Gastroesophageal sphincter (tissue), 3 donors: ENCODE measurements at regions not wholly inside any gene's neighbourhood (a gene's known extent, or its start where the extent isn't known, plus 50 kb on each side); places are given as distances from the start of the nearest gene placed in this dataset.
"Not testable (repeated sequence)": the region's sequence is repeated elsewhere in the genome, so short reads cannot be mapped to it uniquely, and the experiment has no call there.

Source experiments
- CTCF ChIP-seq, 4 experiments: fragments of 200-600 bp in 2 of 4; fragments of 450-650 bp in 2 of 4; sonication (generic) in 1 of 4; IDR thresholded peaks; one replicate each; pipeline ENCODE4 v1.5.1; 2017 to 2019; ENCODE audit warnings: antibody characterized with exemption in 4 of 4, mild to moderate bottlenecking in 2 of 4, moderate library complexity in 2 of 4
- EP300 ChIP-seq: sonication (generic); formaldehyde crosslinking; IDR thresholded peaks from one replicate; pipeline ENCODE4 v1.6.1; 2017; ENCODE audit warnings: antibody characterized with exemption, mild to moderate bottlenecking

GRCh38 chr9:97168174-97168573 lies 129.2 kb upstream of the CTSV start:
- not testable (repeated sequence) for TF ChIP-seq CTCF (IDR thresholded peaks at IDR 0.05); EP300
